GM06990 (cell line): ENCODE measurements at regions not wholly inside any gene's neighbourhood (a gene's known extent, or its start where the extent isn't known, plus 50 kb on each side); places are given as distances from the start of the nearest gene placed in this dataset.

Source experiments
- DNase-seq: peaks from one replicate; pipeline ENCODE4 v3.0.0-alpha.2; 2011; ENCODE audit not compliant: insufficient read length; ENCODE audit errors: extremely low read depth
- H3K27me3 ChIP-seq: replicated peaks from 2 replicates; pipeline ENCODE4 v1.6.0; 2011; ENCODE audit warnings: low read length; ENCODE audit not compliant: control insufficient read depth, insufficient read depth
- H3K36me3 ChIP-seq: 2 replicates; pipeline ENCODE4 v1.5.1; 2011; ENCODE audit warnings: low read length; ENCODE audit not compliant: control insufficient read depth, insufficient read depth
- H3K4me3 ChIP-seq: replicated peaks from 2 replicates; pipeline ENCODE4 v1.5.1; 2011; ENCODE audit warnings: low read depth, mild to moderate bottlenecking, control low read depth, low read length
- TF ChIP-seq, protein P1 (sequence below): IDR thresholded peaks from 2 replicates; pipeline ENCODE4 v1.5.1; 2011; ENCODE audit warnings: low read length, control low read depth, mild to moderate bottlenecking, inconsistent platforms; ENCODE audit not compliant: insufficient read depth, poor library complexity, severe bottlenecking

DNA sequence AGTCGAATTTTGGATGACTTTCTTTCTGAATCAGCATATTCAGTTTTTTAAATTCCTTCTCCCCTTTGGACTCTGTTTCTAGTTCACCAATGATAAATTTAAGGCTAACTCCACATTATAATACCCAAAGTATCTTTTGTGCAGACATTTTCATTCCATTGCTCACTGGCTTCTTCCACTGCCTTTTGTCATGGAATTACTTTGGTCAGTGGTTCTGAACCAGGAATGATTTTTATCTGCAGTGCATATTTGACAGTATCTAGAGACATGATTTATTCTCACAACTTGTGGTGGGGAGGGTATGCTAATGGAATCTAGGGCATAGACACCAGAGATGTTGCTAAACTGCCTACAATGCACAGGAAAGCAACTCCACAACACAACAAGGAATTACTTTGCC is 234.4 kb upstream of the PRKD1 start:
- Histone ChIP-seq H3K4me3 (no peak overlapping the region), H3K36me3 (no peaks in the 10 kb centered on the region), H3K27me3 (no peaks in the 10 kb centered on the region)
- no peak for DNase-seq
- TF ChIP-seq, protein P1, sequence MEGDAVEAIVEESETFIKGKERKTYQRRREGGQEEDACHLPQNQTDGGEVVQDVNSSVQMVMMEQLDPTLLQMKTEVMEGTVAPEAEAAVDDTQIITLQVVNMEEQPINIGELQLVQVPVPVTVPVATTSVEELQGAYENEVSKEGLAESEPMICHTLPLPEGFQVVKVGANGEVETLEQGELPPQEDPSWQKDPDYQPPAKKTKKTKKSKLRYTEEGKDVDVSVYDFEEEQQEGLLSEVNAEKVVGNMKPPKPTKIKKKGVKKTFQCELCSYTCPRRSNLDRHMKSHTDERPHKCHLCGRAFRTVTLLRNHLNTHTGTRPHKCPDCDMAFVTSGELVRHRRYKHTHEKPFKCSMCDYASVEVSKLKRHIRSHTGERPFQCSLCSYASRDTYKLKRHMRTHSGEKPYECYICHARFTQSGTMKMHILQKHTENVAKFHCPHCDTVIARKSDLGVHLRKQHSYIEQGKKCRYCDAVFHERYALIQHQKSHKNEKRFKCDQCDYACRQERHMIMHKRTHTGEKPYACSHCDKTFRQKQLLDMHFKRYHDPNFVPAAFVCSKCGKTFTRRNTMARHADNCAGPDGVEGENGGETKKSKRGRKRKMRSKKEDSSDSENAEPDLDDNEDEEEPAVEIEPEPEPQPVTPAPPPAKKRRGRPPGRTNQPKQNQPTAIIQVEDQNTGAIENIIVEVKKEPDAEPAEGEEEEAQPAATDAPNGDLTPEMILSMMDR, result no peak

GRCh38 chr14:30165255-30165654 is 237.6 kb upstream of the PRKD1 start:
- Histone ChIP-seq H3K36me3 (no peaks in the 10 kb centered on the region), H3K4me3 (no peak overlapping the region), H3K27me3 (no peaks in the 10 kb centered on the region)
- DNase-seq, result no peak
- TF ChIP-seq, protein P1, result no peak

GRCh38 chr14:30177781-30178180 is 250.1 kb upstream of the PRKD1 start:
- DNase-seq, result no peak
- Histone ChIP-seq H3K27me3 (no peaks in the 10 kb centered on the region), H3K36me3 (no peaks in the 10 kb centered on the region), H3K4me3 (no peak overlapping the region)
- TF ChIP-seq, protein P1, result no peak

GRCh38 chr14:30179381-30180130 is 251.9 kb upstream of the PRKD1 start:
- no peaks in the 10 kb centered on the region for H3K36me3 ChIP-seq
- H3K27me3 ChIP-seq, result no peaks in the 10 kb centered on the region
- no peak overlapping the region for H3K4me3 ChIP-seq
- TF ChIP-seq, protein P1, result no peak
- DNase-seq, result no peak

DNA sequence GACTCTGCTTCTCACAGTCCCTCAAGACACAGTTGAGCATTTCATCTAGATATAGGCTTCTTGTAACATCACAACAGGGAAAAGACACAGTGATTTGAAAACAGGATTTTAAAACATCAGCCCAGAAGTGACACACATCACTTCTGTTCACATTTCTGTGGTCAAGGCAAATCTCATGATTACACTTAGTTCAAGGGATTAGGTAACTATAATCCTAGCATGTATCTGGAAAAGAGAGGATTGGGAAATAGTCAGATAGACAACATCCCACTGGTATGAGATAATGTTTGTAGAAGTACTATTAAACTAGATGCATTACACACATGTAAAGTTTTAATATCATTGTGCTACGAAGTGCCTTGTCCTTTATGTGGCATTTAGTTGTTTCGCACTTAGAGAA is 252.6 kb upstream of the PRKD1 start:
- DNase-seq, result no peak
- TF ChIP-seq, protein P1, result no peak
- H3K36me3 ChIP-seq, result no peaks in the 10 kb centered on the region
- no peaks in the 10 kb centered on the region for H3K27me3 ChIP-seq
- no peak overlapping the region for H3K4me3 ChIP-seq

GRCh38 chr14:30185832-30186231 is 258.2 kb upstream of the PRKD1 start:
- TF ChIP-seq, protein P1, result no peak
- Histone ChIP-seq H3K36me3 (no peaks in the 10 kb centered on the region), H3K4me3 (no peak overlapping the region), H3K27me3 (no peaks in the 10 kb centered on the region)
- no peak for DNase-seq
